ENCODE measurements at regions not wholly inside any gene's neighbourhood (a gene's known extent, or its start where the extent isn't known, plus 50 kb on each side); places are given as distances from the start of the nearest gene placed in this dataset.

GRCh38 chr16:50480206-50480605 is 68.0 kb upstream of the NKD1 start:
- Histone ChIP-seq H3K9me3 (no peaks in the 10 kb centered on the region), H3K27ac (no peak overlapping the region), H3K27me3 (no peaks in the 10 kb centered on the region), H3K4me1 (peaks cover 7% of the 10 kb centered on the region), H3K36me3 (no peaks in the 10 kb centered on the region), H3K4me3 (no peak overlapping the region)
- DNase-seq (ENCODE audit: extremely low spot score in 2 of 2) = no peak
- TF ChIP-seq, protein P1, sequence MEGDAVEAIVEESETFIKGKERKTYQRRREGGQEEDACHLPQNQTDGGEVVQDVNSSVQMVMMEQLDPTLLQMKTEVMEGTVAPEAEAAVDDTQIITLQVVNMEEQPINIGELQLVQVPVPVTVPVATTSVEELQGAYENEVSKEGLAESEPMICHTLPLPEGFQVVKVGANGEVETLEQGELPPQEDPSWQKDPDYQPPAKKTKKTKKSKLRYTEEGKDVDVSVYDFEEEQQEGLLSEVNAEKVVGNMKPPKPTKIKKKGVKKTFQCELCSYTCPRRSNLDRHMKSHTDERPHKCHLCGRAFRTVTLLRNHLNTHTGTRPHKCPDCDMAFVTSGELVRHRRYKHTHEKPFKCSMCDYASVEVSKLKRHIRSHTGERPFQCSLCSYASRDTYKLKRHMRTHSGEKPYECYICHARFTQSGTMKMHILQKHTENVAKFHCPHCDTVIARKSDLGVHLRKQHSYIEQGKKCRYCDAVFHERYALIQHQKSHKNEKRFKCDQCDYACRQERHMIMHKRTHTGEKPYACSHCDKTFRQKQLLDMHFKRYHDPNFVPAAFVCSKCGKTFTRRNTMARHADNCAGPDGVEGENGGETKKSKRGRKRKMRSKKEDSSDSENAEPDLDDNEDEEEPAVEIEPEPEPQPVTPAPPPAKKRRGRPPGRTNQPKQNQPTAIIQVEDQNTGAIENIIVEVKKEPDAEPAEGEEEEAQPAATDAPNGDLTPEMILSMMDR (IDR thresholded peaks at IDR 0.05) = no peak
- TF ChIP-seq POLR2A (IDR thresholded peaks at IDR 0.05) (no peak), POLR2AphosphoS5 (IDR thresholded peaks at IDR 0.05; ENCODE audit: insufficient read depth in 1 of 2, low read depth in 1 of 2) (no peak)
- intact Hi-C loops (cut with DNase I) = no loop called here

GRCh38 chr16:50479771-50480170 is 68.4 kb upstream of the NKD1 start:
- no peaks in the 10 kb centered on the region for H3K36me3 ChIP-seq
- no peak for TF ChIP-seq POLR2A (IDR thresholded peaks at IDR 0.05)
- TF ChIP-seq POLR2AphosphoS5 (IDR thresholded peaks at IDR 0.05; ENCODE audit: insufficient read depth in 1 of 2, low read depth in 1 of 2) = no peak
- TF ChIP-seq, protein P1 (IDR thresholded peaks at IDR 0.05) = no peak
- no peaks in the 10 kb centered on the region for H3K27me3 ChIP-seq
- peaks cover 7% of the 10 kb centered on the region for H3K4me1 ChIP-seq
- intact Hi-C loops (cut with DNase I) = no loop called here
- H3K27ac ChIP-seq = no peak overlapping the region
- no peak overlapping the region for H3K4me3 ChIP-seq
- no peaks in the 10 kb centered on the region for H3K9me3 ChIP-seq
- no peak for DNase-seq (ENCODE audit: extremely low spot score in 2 of 2)

GRCh38 chr16:50478773-50479149 is 69.4 kb upstream of the NKD1 start:
- H3K4me1 ChIP-seq = peaks cover 7% of the 10 kb centered on the region
- no peak for TF ChIP-seq POLR2AphosphoS5 (IDR thresholded peaks at IDR 0.05; ENCODE audit: insufficient read depth in 1 of 2, low read depth in 1 of 2)
- TF ChIP-seq POLR2A (IDR thresholded peaks at IDR 0.05) = no peak
- TF ChIP-seq, protein P1 (IDR thresholded peaks at IDR 0.05) = no peak
- no peaks in the 10 kb centered on the region for H3K27me3 ChIP-seq
- H3K36me3 ChIP-seq = no peaks in the 10 kb centered on the region
- H3K4me3 ChIP-seq = no peak overlapping the region
- no peak for DNase-seq (ENCODE audit: extremely low spot score in 2 of 2)
- H3K27ac ChIP-seq = no peak overlapping the region
- no peaks in the 10 kb centered on the region for H3K9me3 ChIP-seq
- intact Hi-C loops (cut with DNase I) = no loop called here

DNA sequence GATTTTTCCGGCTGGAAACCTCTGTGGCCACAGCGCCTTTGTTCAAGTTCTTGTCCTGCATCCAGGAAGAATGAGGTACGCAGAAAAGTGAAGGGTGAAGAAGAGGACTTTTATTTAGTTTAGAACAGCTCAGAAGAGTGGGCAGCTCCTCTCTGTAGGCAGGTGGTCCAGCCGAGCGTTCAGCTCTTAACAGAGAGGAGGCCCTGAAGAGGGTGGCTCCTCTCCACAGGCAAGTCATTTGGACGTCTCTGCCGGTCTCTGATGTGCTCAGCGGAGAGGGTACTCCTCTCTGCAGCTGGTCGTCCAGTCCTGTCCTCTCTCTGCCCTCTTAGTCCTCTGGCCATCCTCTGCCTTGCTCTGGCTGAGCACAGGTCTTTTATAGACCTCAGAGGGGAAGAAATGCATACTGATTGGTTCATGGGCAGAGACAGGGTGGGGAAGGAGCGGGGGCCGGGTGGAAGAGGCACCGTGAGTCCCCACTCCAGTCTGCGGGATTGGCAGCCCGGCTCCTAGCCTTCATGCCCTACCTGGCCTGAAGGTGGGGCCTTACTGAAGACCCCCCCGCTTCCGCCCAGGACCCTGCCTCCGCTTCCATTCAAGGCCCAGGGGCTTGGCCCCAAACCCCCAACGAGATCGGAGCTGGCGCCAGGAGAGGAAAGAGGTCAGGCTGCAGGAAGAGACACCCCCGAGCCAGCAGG is 70.0 kb upstream of the NKD1 start:
- no peak overlapping the region for H3K4me3 ChIP-seq

More for the DNA sequence above, 70.0 kb upstream of the NKD1 start:
- no peak for TF ChIP-seq POLR2AphosphoS5 (IDR thresholded peaks at IDR 0.05; ENCODE audit: insufficient read depth in 1 of 2, low read depth in 1 of 2)
- no peak for TF ChIP-seq POLR2A (IDR thresholded peaks at IDR 0.05)
- TF ChIP-seq, protein P1 (IDR thresholded peaks at IDR 0.05) = no peak
- Histone ChIP-seq H3K4me1 (peaks cover 7% of the 10 kb centered on the region), H3K36me3 (no peaks in the 10 kb centered on the region), H3K9me3 (no peaks in the 10 kb centered on the region), H3K27ac (no peak overlapping the region), H3K27me3 (no peaks in the 10 kb centered on the region)
- intact Hi-C loops (cut with DNase I) = no loop called here
- no peak for DNase-seq (ENCODE audit: extremely low spot score in 2 of 2)

All from vagina (tissue), 2 donors.